KMS-11 (cell line): ENCODE measurements at regions not wholly inside any gene's neighbourhood (a gene's known extent, or its start where the extent isn't known, plus 50 kb on each side); places are given as distances from the start of the nearest gene placed in this dataset.

Experiments used
- H2AFZ ChIP-seq: fragments of 200-600 bp; sonication (generic); 2 replicates; pipeline ENCODE4 v1.6.1; 2016; ENCODE audit warnings: antibody characterized with exemption, mixed run types, low read depth
- H3K27ac ChIP-seq: fragments of 200-600 bp; sonication (generic); 2 replicates; pipeline ENCODE4 v1.6.1; 2016; ENCODE audit warnings: mild to moderate bottlenecking, mixed run types
- H3K27me3 ChIP-seq: fragments of 200-600 bp; sonication (generic); 2 replicates; pipeline ENCODE4 v1.6.1; 2017; ENCODE audit warnings: mild to moderate bottlenecking, low read depth, mixed run types, moderate library complexity; ENCODE audit not compliant: insufficient read depth
- H3K36me3 ChIP-seq: fragments of 200-600 bp; sonication (generic); 2 replicates; pipeline ENCODE4 v1.6.1; 2017; ENCODE audit warnings: mild to moderate bottlenecking, mixed run types; ENCODE audit not compliant: insufficient read depth
- H3K4me1 ChIP-seq: fragments of 200-600 bp; sonication (generic); 2 replicates; pipeline ENCODE4 v1.6.1; 2016; ENCODE audit warnings: mild to moderate bottlenecking, low read depth, mixed run types; ENCODE audit not compliant: poor library complexity, severe bottlenecking
- H3K4me2 ChIP-seq: fragments of 200-600 bp; sonication (generic); 2 replicates; pipeline ENCODE4 v1.7.0; 2016; ENCODE audit warnings: mild to moderate bottlenecking, mixed run types
- H3K4me3 ChIP-seq: fragments of 200-600 bp; sonication (generic); IDR thresholded peaks from 2 replicates; pipeline ENCODE4 v1.6.1; 2017; ENCODE audit warnings: low read depth, low read length, mixed read lengths; ENCODE audit not compliant: insufficient read depth
- H3K79me2 ChIP-seq: fragments of 200-600 bp; sonication (generic); 2 replicates; pipeline ENCODE4 v1.6.1; 2016; ENCODE audit warnings: low read depth, mixed run types; ENCODE audit not compliant: insufficient read depth
- H3K9ac ChIP-seq: fragments of 200-600 bp; sonication (generic); 2 replicates; pipeline ENCODE4 v1.6.1; 2016; ENCODE audit warnings: mild to moderate bottlenecking, mixed run types
- H4K20me1 ChIP-seq: fragments of 200-600 bp; sonication (generic); 2 replicates; pipeline ENCODE4 v1.6.1; 2016; ENCODE audit warnings: mild to moderate bottlenecking, mixed run types; ENCODE audit not compliant: insufficient read depth
- CTCF ChIP-seq: fragments of 200-600 bp; sonication (generic); conservative IDR thresholded peaks from 2 replicates; pipeline ENCODE4 v1.6.1; 2017; ENCODE audit warnings: low read depth, mild to moderate bottlenecking, antibody characterized with exemption, low read length, moderate library complexity, mixed read lengths

- no peak overlapping the region for H2AFZ ChIP-seq
- no peak overlapping the region for H3K4me3 ChIP-seq
- no peak for TF ChIP-seq CTCF
- H3K27ac ChIP-seq, result no peak overlapping the region
- no peaks in the 10 kb centered on the region for H3K4me1 ChIP-seq
- H3K79me2 ChIP-seq, result no peaks in the 10 kb centered on the region
- no peak overlapping the region for H3K4me2 ChIP-seq
- H3K9ac ChIP-seq, result no peak overlapping the region
- H4K20me1 ChIP-seq, result no peaks in the 10 kb centered on the region
- H3K36me3 ChIP-seq, result no peaks in the 10 kb centered on the region
- no peaks in the 10 kb centered on the region for H3K27me3 ChIP-seq
These were observed 490.7 kb downstream of the NUP35 start for GRCh38 chr2:183614799-183615435.

GRCh38 chr2:183623227-183623626, 499.0 kb downstream of the NUP35 start:
- H3K27me3 ChIP-seq, result no peaks in the 10 kb centered on the region
- no peaks in the 10 kb centered on the region for H3K79me2 ChIP-seq
- H3K36me3 ChIP-seq, result no peaks in the 10 kb centered on the region
- H3K9ac ChIP-seq, result no peak overlapping the region
- no peak overlapping the region for H3K4me2 ChIP-seq
- no peaks in the 10 kb centered on the region for H4K20me1 ChIP-seq
- no peaks in the 10 kb centered on the region for H3K4me1 ChIP-seq
- H3K4me3 ChIP-seq, result no peak overlapping the region
- H2AFZ ChIP-seq, result no peak overlapping the region
- no peak overlapping the region for H3K27ac ChIP-seq
- no peak for TF ChIP-seq CTCF

- H3K27ac ChIP-seq, result no peak overlapping the region
- no peaks in the 10 kb centered on the region for H4K20me1 ChIP-seq
- H3K9ac ChIP-seq, result no peak overlapping the region
- no peaks in the 10 kb centered on the region for H3K36me3 ChIP-seq
- TF ChIP-seq CTCF, result no peak
- H3K4me3 ChIP-seq, result no peak overlapping the region
- no peaks in the 10 kb centered on the region for H3K79me2 ChIP-seq
- no peak overlapping the region for H2AFZ ChIP-seq
- no peaks in the 10 kb centered on the region for H3K27me3 ChIP-seq
- no peaks in the 10 kb centered on the region for H3K4me1 ChIP-seq
- no peak overlapping the region for H3K4me2 ChIP-seq
These were observed 506.7 kb downstream of the NUP35 start for GRCh38 chr2:183630964-183631363.

GRCh38 chr2:183656121-183656520, 531.9 kb downstream of the NUP35 start:
- no peak for TF ChIP-seq CTCF
- no peak overlapping the region for H3K9ac ChIP-seq
- no peaks in the 10 kb centered on the region for H4K20me1 ChIP-seq
- H3K27ac ChIP-seq, result no peak overlapping the region
- no peak overlapping the region for H2AFZ ChIP-seq
- H3K79me2 ChIP-seq, result no peaks in the 10 kb centered on the region
- H3K36me3 ChIP-seq, result no peaks in the 10 kb centered on the region
- no peaks in the 10 kb centered on the region for H3K4me1 ChIP-seq
- no peaks in the 10 kb centered on the region for H3K27me3 ChIP-seq
- H3K4me3 ChIP-seq, result no peak overlapping the region
- no peak overlapping the region for H3K4me2 ChIP-seq
